ENCODE measurements at regions not wholly inside any gene's neighbourhood (a gene's known extent, or its start where the extent isn't known, plus 50 kb on each side); places are given as distances from the start of the nearest gene placed in this dataset.
"Not testable (repeated sequence)": the region's sequence is repeated elsewhere in the genome, so short reads cannot be mapped to it uniquely, and the experiment has no call there.

GRCh38 chr5:163874431-163874830, 369.0 kb downstream of the MAT2B start:
- Histone ChIP-seq H3K36me3 (no peaks in the 10 kb centered on the region), H3K9me3 (no peaks in the 10 kb centered on the region), H3K4me3 (no peak overlapping the region), H3K4me1 (no peaks in the 10 kb centered on the region), H3K27me3 (no peaks in the 10 kb centered on the region), H3K27ac (no peak overlapping the region)
- in situ Hi-C loops (cut with MboI; ENCODE audit: low sequenced_read_pairs in 4 of 4) = no loop called here
- no peak for DNase-seq
- no peak for ATAC-seq
- TF ChIP-seq POLR2A (IDR thresholded peaks at IDR 0.05) (no peak), CTCF (IDR thresholded peaks at IDR 0.05 in 4 of 5, conservative IDR thresholded peaks at IDR 0.05 in 1 of 5) (no peak)
- intact Hi-C loops (cut with DNase I; ENCODE audit: low total_unique reads) = no loop called here

- H3K27ac ChIP-seq; H3K9me3 ChIP-seq; H3K4me1 ChIP-seq; ATAC-seq; H3K27me3 ChIP-seq; H3K4me3 ChIP-seq; DNase-seq; intact Hi-C loops (cut with DNase I; ENCODE audit: low total_unique reads); in situ Hi-C loops (cut with MboI; ENCODE audit: low sequenced_read_pairs in 4 of 4); H3K36me3 ChIP-seq: not testable (repeated sequence)
Observed at GRCh38 chr5:163874912-163875311, 369.5 kb downstream of the MAT2B start.

- Histone ChIP-seq H3K36me3 (no peaks in the 10 kb centered on the region), H3K4me1 (no peaks in the 10 kb centered on the region), H3K27ac (no peak overlapping the region), H3K4me3 (no peak overlapping the region), H3K9me3 (no peaks in the 10 kb centered on the region), H3K27me3 (no peaks in the 10 kb centered on the region)
- TF ChIP-seq POLR2A (IDR thresholded peaks at IDR 0.05) = no peak
- TF ChIP-seq CTCF (IDR thresholded peaks at IDR 0.05 in 4 of 5, conservative IDR thresholded peaks at IDR 0.05 in 1 of 5) = no peak
- DNase-seq (no peak), ATAC-seq (no peak)
- in situ Hi-C loops (cut with MboI; ENCODE audit: low sequenced_read_pairs in 4 of 4) = no loop called here
- intact Hi-C loops (cut with DNase I; ENCODE audit: low total_unique reads) = no loop called here
Observed at GRCh38 chr5:163877865-163878264, 372.4 kb downstream of the MAT2B start.

- H3K9me3 ChIP-seq = no peaks in the 10 kb centered on the region
- ATAC-seq (no peak), DNase-seq (no peak)
- no peaks in the 10 kb centered on the region for H3K36me3 ChIP-seq
- H3K27ac ChIP-seq = no peak overlapping the region
- intact Hi-C loops (cut with DNase I; ENCODE audit: low total_unique reads) (no loop called here), in situ Hi-C loops (cut with MboI; ENCODE audit: low sequenced_read_pairs in 4 of 4) (no loop called here)
- H3K4me1 ChIP-seq = no peaks in the 10 kb centered on the region
- H3K4me3 ChIP-seq = no peak overlapping the region
- no peak for TF ChIP-seq POLR2A (IDR thresholded peaks at IDR 0.05)
- H3K27me3 ChIP-seq = no peaks in the 10 kb centered on the region
Observed at GRCh38 chr5:163878490-163878889, 373.1 kb downstream of the MAT2B start.

- intact Hi-C loops (cut with DNase I; ENCODE audit: low total_unique reads) = no loop called here
- Histone ChIP-seq H3K36me3 (no peaks in the 10 kb centered on the region), H3K4me1 (no peaks in the 10 kb centered on the region), H3K27me3 (no peaks in the 10 kb centered on the region), H3K27ac (no peak overlapping the region), H3K9me3 (no peaks in the 10 kb centered on the region), H3K4me3 (no peak overlapping the region)
- DNase-seq = no peak
- no peak for ATAC-seq
- TF ChIP-seq CTCF (IDR thresholded peaks at IDR 0.05 in 4 of 5, conservative IDR thresholded peaks at IDR 0.05 in 1 of 5) = no peak
- no peak for TF ChIP-seq POLR2A (IDR thresholded peaks at IDR 0.05)
- in situ Hi-C loops (cut with MboI; ENCODE audit: low sequenced_read_pairs in 4 of 4) = no loop called here
Observed at GRCh38 chr5:163880302-163880701, 374.9 kb downstream of the MAT2B start.

GRCh38 chr5:163885117-163885516, 379.7 kb downstream of the MAT2B start:
- no peak overlapping the region for H3K4me3 ChIP-seq
- H3K27me3 ChIP-seq = no peaks in the 10 kb centered on the region
- no peaks in the 10 kb centered on the region for H3K36me3 ChIP-seq
- ATAC-seq (no peak), DNase-seq (no peak)
- intact Hi-C loops (cut with DNase I; ENCODE audit: low total_unique reads) (no loop called here), in situ Hi-C loops (cut with MboI; ENCODE audit: low sequenced_read_pairs in 4 of 4) (no loop called here)
- H3K9me3 ChIP-seq = no peaks in the 10 kb centered on the region
- H3K4me1 ChIP-seq = no peaks in the 10 kb centered on the region
- no peak overlapping the region for H3K27ac ChIP-seq
- TF ChIP-seq CTCF (IDR thresholded peaks at IDR 0.05 in 4 of 5, conservative IDR thresholded peaks at IDR 0.05 in 1 of 5) = no peak
- TF ChIP-seq POLR2A (IDR thresholded peaks at IDR 0.05) = no peak

Measured in gastrocnemius medialis (tissue), 4 donors.